CD4-positive, alpha-beta T cell treated with Interleukin-1 beta for 1 hour (primary cell): ENCODE measurements at regions not wholly inside any gene's neighbourhood (a gene's known extent, or its start where the extent isn't known, plus 50 kb on each side); places are given as distances from the start of the nearest gene placed in this dataset.
"Not testable (repeated sequence)": the region's sequence is repeated elsewhere in the genome, so short reads cannot be mapped to it uniquely, and the experiment has no call there.

Experiments used
- DNase-seq, 2 donors: peaks; one replicate each; pipeline ENCODE4 v3.0.0-alpha.2; 2020 to 2022

GRCh38 chr5:152711801-152712388, 306.8 kb upstream of the NMUR2 start:
- no peak for DNase-seq

- no peak for DNase-seq
Measured at GRCh38 chr5:152717393-152717792, 312.3 kb upstream of the NMUR2 start.

DNA sequence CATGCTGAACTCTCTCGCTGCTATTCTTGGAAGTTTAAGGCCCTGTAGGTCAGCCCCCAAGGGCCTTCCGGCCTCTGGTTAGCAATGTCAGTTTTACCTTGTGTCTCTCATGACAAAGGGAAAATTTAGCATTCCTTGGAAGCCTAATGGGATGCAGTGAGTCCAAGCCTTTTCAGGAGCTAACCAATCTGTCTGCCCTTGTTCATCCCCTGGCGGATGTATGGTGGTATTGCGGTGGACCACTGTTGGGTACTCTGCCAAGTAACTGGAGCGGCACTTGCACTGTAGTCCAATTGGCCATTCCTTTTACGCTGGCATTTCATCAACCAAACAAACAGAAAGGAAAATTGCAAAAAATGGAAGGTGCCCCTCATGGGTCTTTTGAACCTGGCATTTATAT, 318.4 kb upstream of the NMUR2 start:
- DNase-seq, result no peak

DNA sequence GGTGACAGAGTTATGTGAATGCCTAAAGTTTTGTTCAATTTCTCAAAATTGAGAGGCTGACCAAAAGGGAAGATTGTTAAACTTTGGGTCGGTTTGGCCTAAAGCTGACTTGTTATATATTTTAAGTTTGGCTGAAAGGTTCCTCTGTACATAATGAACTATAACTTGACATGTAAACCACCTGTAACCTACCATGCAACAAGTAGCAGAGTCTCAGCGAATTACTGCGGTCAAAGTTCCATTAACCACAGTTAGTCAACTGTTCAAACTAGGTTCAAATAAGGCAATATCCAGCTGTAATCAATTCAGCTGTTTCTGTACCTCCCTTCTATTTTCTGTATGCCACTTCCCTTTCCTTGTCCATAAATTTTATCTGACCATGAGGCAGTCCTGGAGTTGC, 325.1 kb upstream of the NMUR2 start:
- DNase-seq, result no peak

DNA sequence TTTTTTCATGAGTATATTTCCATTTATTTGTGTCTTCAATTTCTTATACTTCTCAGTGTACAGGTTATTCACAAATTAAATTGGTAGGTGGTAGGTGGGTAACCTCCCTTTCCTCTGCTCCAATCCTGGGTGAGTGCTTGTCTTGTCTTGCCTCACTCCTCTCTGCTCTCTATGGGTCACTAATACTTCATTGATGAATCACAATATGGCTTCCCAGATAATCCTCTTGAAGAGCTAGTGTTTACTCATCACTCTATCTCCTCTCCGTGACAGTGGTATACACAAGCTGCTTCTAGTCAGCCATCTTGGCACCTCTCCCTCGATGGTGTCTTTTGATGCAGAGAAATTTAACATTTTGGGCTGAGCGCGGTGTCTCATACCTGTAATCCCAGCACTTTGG, 331.8 kb upstream of the NMUR2 start:
- DNase-seq, result no peak

DNA sequence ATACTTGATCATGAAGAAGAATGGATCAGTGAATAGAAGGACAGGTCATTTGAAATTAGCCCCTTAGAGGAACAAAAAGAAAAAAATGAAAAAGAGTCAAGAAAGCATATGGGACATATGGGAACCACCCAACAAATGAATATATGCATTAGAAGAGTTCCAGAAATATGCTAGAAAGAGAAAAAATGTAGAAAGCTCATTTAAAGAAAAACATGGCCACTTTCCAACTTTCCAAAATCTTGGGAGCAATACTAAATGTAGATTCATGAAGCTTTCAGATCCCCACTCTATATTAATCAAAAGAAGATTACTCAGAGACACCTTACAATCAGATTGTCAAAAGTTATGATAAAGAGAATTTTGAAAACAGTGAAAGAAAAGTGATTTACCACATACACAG, 334.8 kb upstream of the NMUR2 start:
- no peak for DNase-seq

DNA sequence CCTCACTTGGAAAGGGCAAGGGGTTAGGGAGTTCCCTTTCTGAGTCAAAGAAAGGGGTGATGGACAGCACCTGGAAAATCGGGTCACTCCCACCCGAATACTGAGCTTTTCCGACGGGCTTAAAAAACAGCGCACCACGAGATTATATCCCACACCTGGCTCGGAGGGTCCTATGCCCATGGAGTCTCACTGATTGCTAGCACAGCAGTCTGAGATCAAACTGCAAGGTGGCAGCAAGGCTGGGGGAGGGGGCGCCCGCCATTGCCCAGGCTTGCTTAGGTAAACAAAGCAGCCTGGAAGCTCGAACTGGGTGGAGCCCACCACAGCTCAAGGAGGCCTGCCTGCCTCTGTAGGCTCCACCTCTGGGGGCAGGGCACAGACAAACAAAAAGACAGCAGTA, 336.0 kb upstream of the NMUR2 start:
- DNase-seq, result not testable (repeated sequence)

- DNase-seq, result not testable (repeated sequence)
Measured at GRCh38 chr5:152787709-152788217, 382.7 kb upstream of the NMUR2 start.

DNA sequence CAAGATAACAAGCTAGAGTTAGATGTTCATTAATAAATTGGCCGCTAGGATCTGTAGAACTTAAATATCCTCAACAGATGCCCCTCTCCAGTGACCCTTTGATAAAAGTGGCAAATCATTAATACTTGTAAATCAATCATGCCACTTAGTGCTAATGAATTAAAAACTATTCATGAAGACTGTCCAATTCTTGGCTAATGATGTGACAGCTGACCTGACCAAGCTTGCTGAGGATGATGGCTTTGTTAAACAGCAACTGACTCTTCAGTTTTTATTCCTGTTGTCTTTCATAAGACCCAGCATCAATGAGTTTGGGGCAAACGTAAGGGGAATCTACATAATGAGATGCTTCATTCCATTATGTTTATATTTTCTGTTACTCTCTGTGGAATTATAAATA, 396.8 kb upstream of the NMUR2 start:
- DNase-seq, result no peak

DNA sequence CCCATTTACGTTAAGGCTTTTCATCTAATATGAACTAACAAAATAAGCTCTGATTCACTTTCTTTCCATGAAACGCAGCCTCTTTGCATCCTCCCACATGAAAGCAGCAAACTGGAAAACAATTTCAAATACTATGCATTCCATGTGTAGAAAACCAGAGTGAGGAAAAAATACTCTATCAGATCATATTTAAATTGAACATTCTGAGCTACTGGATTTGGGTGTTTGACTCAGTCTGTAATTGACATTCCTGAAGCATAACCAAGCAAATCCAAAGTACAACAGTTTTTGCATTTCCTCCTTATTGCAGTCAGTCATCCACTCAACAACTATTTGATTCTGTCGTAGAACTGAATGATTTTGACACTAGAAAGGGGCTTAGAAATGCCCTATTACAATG, 399.1 kb upstream of the NMUR2 start:
- DNase-seq, result no peak

DNA sequence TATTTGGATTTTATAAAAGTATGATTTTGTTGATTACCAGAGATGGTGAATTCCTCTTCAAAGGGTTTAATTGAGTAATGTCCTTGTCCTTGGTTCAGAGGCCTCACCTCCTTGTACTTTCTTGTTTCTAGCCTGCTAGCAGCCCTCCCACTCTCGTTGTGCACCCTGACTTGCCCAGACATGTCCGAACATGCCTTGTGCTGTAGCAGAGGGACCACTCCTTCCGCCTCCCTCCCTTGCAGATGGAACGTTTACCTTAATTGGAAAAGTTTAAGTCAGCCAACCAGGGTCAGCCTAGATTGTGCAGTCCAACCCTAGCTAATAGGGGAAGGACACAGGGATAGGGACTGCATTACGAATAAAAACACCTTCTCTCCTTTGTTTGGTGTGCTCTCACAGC, 406.9 kb upstream of the NMUR2 start:
- DNase-seq, result no peak

DNA sequence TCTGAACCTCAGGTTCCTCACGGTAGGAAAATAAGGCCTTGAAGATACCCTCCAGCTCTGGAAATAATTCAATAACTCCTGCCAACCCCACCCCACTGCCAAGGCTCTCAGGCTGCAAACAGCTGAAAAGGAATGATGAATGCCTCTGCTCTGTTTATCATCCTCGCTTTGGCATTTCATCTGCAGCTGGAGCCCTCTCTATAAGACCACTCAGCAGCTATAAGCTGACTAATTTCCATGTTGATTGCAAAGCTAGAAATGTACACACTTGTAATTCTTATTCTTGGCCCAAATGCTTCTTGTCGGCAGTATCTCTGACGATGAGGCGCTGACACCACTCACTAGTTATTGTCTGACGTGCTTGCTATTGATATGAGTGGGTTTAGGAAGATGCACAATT, 408.4 kb upstream of the NMUR2 start:
- no peak for DNase-seq

DNA sequence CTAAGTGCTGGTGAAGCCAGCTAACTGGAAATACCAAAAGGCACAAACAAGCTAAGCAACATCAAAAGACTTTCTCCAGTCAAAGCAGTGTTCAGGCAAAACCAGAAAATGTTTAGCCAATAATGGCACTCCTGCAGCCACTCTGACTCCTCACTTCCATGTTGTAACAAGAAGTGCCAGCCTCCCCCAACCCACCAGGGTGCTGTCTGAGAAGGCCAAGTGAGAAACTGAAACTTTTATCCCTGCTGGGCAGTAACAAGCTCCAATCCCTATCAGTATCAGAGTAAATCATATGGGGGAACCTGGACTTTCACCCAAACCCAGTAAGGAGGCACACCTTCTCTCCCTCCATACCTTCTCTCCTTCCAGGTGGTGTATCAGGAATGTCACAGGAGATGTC, 414.8 kb upstream of the NMUR2 start:
- DNase-seq, result no peak

DNA sequence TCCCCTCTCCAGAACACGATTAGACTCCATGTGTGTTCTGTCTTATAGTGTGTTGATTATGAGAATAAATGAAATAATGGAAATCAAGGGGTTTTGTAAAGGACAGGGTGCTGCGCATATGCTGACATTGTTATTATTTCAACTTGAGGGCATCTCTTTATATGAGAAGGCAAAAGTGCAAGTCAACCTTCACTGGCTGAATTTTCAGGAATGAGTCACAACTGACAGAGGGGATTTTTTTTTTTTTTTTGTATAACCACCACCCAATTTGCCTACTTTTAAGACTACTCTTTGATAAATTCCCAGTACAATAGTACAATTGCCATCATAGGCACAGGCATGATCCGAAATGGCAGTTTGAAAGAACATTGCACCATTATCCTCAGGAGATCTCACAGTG, 419.2 kb upstream of the NMUR2 start:
- no peak for DNase-seq

DNA sequence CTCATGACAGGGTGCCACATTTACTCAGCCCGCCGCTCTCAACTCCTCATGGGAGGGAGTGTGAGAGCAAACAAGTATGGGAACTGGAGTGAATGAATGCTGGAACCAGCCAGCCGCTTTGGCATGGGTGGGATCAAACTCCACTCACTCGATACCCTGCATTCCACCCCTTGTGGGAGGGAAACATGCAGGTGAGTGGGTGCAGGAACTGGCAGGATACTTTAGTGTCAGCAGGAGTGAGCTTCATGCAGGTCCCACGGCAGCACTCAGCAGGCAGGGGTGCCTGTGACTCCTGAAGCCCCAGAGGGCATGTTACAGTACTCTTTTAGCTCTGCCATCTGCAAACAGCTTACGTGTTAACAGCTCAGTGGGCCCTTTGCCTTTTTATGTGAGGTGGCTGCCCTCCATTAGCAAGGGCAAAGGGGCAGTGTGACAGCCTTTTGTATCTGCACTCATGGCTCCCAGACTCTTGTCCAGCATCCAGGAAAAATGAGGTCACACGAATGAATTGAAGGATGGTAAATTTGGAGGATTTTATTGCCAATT, 433.2 kb upstream of the NMUR2 start:
- DNase-seq, result no peak

DNA sequence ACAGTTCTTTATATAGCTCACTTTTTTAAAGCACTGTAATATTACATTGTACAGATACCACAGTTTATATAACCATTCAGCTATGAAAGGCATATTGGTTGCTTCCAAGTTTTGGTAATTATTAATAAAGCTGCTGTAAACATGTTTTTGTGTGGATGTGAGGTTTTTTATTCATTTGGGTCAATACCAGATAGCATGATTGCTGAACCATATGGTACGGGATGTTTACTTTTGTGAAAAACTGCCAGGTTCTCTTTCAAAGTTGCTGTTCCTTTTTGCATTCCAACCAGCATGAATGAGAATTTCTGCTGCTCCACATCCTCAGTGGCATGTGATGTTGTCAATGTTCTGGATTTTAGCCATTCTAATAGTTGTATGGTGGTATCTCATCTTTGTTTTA, 439.6 kb upstream of the NMUR2 start:
- DNase-seq, result no peak

- DNase-seq, result no peak
Measured at GRCh38 chr5:152853361-152853760, 448.3 kb upstream of the NMUR2 start.

DNA sequence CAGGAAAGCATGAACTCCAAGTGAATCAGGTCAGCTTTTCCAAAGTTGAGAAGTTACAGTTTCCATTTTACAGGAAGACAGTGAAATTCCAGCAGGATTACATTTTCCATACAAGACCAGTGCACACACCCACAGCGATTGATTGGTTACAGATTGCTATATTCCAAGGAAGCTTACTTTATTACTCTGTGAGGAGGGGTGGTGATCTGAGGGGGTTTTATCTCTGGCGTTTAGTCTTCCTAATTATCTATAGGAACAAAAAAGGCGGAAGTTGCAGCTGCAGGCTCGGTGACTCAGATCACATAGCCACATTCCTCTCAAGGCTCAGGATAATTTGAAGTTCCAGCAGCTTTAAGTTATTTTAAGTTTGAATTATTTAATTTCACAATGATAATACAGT, 450.4 kb upstream of the NMUR2 start:
- no peak for DNase-seq

DNA sequence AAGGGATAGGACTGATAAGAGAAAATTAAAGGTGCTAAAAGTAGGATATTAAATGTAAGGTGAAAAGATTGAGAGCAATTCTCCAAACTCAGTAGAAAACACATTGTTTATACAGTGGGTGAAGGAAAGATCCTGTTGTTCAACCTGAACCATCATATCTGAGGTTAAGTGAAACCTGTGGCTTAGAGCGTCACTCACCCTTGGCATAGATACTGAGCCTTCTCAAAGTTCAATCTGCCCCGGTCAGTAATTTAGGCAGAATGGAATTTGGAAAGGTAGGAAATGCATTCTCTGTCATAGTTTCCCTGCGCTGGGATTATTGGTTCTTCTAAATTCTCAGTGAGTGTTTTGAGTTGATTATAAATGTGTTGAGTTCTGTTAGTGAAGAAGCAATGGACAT, 456.2 kb upstream of the NMUR2 start:
- no peak for DNase-seq

- no peak for DNase-seq
Measured at GRCh38 chr5:152864447-152864846, 459.4 kb upstream of the NMUR2 start.

GRCh38 chr5:152864991-152865390, 459.9 kb upstream of the NMUR2 start:
- no peak for DNase-seq

GRCh38 chr5:152869971-152870370, 464.9 kb upstream of the NMUR2 start:
- no peak for DNase-seq

DNA sequence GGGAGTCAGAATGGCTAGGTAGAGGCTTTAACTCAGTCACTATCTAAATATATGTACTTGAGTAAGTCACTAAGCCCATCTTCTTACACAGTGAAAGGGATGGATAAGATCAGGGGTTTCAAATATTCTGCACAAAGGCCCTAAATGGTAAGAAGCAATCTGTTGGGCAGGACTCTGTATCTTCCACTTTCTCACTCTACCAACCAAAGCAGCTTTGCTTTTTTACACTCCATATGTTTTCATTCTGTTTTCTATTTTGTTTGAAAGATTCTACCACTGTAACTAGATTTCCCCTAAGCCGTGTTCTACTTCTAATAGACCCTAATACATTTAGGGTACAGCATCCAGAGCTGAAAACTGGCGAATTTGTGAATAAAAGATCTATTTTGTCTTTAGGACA, 477.5 kb upstream of the NMUR2 start:
- DNase-seq, result no peak

- no peak for DNase-seq
Measured at GRCh38 chr5:152883066-152883775, 478.1 kb upstream of the NMUR2 start.

- DNase-seq, result no peak
Measured at GRCh38 chr5:152884006-152884405, 478.9 kb upstream of the NMUR2 start.
